Astrocyte of the hippocampus (primary cell): ENCODE measurements at regions not wholly inside any gene's neighbourhood (a gene's known extent, or its start where the extent isn't known, plus 50 kb on each side); places are given as distances from the start of the nearest gene placed in this dataset.

Source experiments
- DNase-seq: peaks from one replicate; pipeline ENCODE4 v3.0.0; 2011; ENCODE audit warnings: low read depth, low spot score

- no peak for DNase-seq
Measured at GRCh38 chr2:161010503-161011015, 149.7 kb upstream of the TANK start.

GRCh38 chr2:161017780-161018470, 142.3 kb upstream of the TANK start:
- no peak for DNase-seq

GRCh38 chr2:161019311-161019710, 140.9 kb upstream of the TANK start:
- DNase-seq = no peak

GRCh38 chr2:161020437-161020836, 139.8 kb upstream of the TANK start:
- DNase-seq = no peak

GRCh38 chr2:161028581-161028980, 131.6 kb upstream of the TANK start:
- no peak for DNase-seq

GRCh38 chr2:161029321-161029720, 130.9 kb upstream of the TANK start:
- DNase-seq = no peak

- peak; percentile 92 for DNase-seq
Measured at GRCh38 chr2:161030260-161031063, 129.8 kb upstream of the TANK start.

- peak; percentile 9 for DNase-seq
Measured at GRCh38 chr2:161031511-161031910, 128.7 kb upstream of the TANK start.

GRCh38 chr2:161032635-161033034, 127.6 kb upstream of the TANK start:
- DNase-seq = no peak

GRCh38 chr2:161033059-161033660, 127.1 kb upstream of the TANK start:
- no peak for DNase-seq

GRCh38 chr2:161036926-161037325, 123.3 kb upstream of the TANK start:
- DNase-seq = no peak

- DNase-seq = no peak
Measured at GRCh38 chr2:161039071-161039470, 121.2 kb upstream of the TANK start.

- DNase-seq = no peak
Measured at GRCh38 chr2:161041356-161041755, 118.9 kb upstream of the TANK start.

GRCh38 chr2:161042990-161043625, 117.1 kb upstream of the TANK start:
- DNase-seq = no peak

GRCh38 chr2:161044095-161044865, 115.9 kb upstream of the TANK start:
- DNase-seq = no peak

GRCh38 chr2:161044921-161045320, 115.3 kb upstream of the TANK start:
- DNase-seq = no peak

GRCh38 chr2:161045726-161046125, 114.5 kb upstream of the TANK start:
- no peak for DNase-seq

GRCh38 chr2:161046876-161047275, 113.4 kb upstream of the TANK start:
- DNase-seq = no peak

GRCh38 chr2:161048317-161048716, 111.9 kb upstream of the TANK start:
- no peak for DNase-seq

GRCh38 chr2:161049559-161049958, 110.7 kb upstream of the TANK start:
- DNase-seq = peak; percentile 31

- DNase-seq = peak; percentile 47
Measured at GRCh38 chr2:161052214-161052613, 108.0 kb upstream of the TANK start.
